Lower leg skin (tissue), 4 donors: ENCODE measurements at regions not wholly inside any gene's neighbourhood (a gene's known extent, or its start where the extent isn't known, plus 50 kb on each side); places are given as distances from the start of the nearest gene placed in this dataset.

ENCODE experiments used
- DNase-seq, 2 donors: peaks; one replicate each; pipeline ENCODE4 v3.0.0-alpha.2; 2019; ENCODE audit warnings: low spot score in 2 of 2
- H3K4me3 ChIP-seq: fragments of 200-600 bp; sonication (generic); 2 replicates; pipeline ENCODE4 v1.5.1; 2017; ENCODE audit warnings: mild to moderate bottlenecking, low read depth; ENCODE audit not compliant: poor library complexity, severe bottlenecking
- CTCF ChIP-seq, 3 donors: fragments of 450-650 bp; IDR thresholded peaks; one replicate each; pipeline ENCODE4 v1.5.1; 2016; ENCODE audit warnings: antibody characterized with exemption in 3 of 3, mild to moderate bottlenecking in 3 of 3, moderate library complexity in 2 of 3
- POLR2A ChIP-seq, 2 donors: fragments of 450-650 bp; IDR thresholded peaks; one replicate each; pipeline ENCODE4 v1.6.1; 2016 to 2017; ENCODE audit warnings: antibody characterized with exemption in 2 of 2, mild to moderate bottlenecking in 1 of 2, moderate library complexity in 1 of 2
- WGBS, 2 donors: methylation state at CpG; one replicate each; pipeline ENCODE4 v1.1.5; 2018; 5-methylcytosine and 5-hydroxymethylcytosine counted together
- intact Hi-C: fragments of 100-400 bp; cut with DNase I; formaldehyde crosslinking; loops from one replicate; pipeline ENCODE4 v1.15.0; 2023; ENCODE audit warnings: low total_unique reads

DNA sequence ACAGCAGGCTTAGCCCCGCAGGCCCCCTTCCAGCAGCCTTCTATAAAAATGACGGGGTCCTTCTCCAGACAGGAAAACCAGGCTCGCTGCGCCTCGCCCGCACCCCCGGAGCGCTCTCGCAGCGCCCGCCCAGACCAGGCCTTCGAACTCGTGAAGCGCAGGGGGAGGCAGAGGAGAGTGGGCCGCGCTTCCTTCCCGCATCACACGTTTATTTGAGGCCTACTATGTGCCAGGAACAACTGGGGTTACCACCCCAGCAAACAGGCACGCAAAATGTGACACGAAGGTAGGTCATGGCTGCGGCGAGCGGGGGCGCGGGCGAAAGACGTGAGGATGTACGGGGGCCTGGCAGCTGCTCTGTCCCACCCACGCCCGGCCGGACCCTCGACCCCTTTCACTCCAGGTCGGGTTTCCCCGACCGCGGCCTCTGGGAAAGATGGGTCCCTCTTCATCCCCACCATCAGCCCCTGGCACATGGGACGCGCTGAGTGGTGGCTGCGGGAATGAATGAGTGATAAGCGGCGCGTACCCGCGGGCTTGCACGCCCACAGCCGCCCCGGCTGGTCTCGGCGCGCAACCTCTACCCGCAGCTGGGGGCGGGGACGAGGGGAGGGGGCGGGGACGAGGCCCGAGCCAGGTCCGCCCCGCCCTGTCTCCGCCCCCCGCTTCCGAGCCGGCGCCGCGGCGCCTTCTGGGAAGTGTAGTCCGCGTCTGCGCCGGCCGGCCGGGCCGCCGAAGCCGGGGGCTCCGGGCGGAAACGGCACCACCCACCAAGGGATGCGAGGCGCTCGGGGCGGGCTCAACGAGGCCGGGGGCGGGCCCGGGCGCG, 59.1 kb downstream of the ZNF467 start:
- intact Hi-C loops: no loop called here
- WGBS, 2 donors: 4 to 10% methylated on average over 25 to 65 of the region's 88 CpGs

GRCh38 chr7:149713731-149714068, 59.7 kb downstream of the ZNF467 start:
- 57 to 68% methylated on average over 24 to 26 of the region's 26 CpGs for whole genome bisulfite sequencing, 2 donors
- H3K4me3 ChIP-seq: no peak overlapping the region
- intact Hi-C loops: no loop called here

More for the DNA sequence above, 59.1 kb downstream of the ZNF467 start:
- peak; percentile 75 to 97 for DNase-seq
- peak overlapping the region; percentile 32 for H3K4me3 ChIP-seq
- TF ChIP-seq CTCF (IDR thresholded peaks at IDR 0.05): no peak
- no peak for TF ChIP-seq POLR2A (IDR thresholded peaks at IDR 0.05)

GRCh38 chr7:149713061-149713730, 60.2 kb downstream of the ZNF467 start:
- intact Hi-C loops: no loop called here
- H3K4me3 ChIP-seq: no peak overlapping the region
- peak in 1 of 2 donors; percentile 82 for DNase-seq
- 78 to 88% methylated on average over 16 of the region's 16 CpGs for WGBS, 2 donors
- no peak for TF ChIP-seq CTCF (IDR thresholded peaks at IDR 0.05)
- TF ChIP-seq POLR2A (IDR thresholded peaks at IDR 0.05): no peak

More at GRCh38 chr7:149713731-149714068, 59.7 kb downstream of the ZNF467 start:
- TF ChIP-seq CTCF (IDR thresholded peaks at IDR 0.05) (no peak), POLR2A (IDR thresholded peaks at IDR 0.05) (no peak)
- no peak for DNase-seq

DNA sequence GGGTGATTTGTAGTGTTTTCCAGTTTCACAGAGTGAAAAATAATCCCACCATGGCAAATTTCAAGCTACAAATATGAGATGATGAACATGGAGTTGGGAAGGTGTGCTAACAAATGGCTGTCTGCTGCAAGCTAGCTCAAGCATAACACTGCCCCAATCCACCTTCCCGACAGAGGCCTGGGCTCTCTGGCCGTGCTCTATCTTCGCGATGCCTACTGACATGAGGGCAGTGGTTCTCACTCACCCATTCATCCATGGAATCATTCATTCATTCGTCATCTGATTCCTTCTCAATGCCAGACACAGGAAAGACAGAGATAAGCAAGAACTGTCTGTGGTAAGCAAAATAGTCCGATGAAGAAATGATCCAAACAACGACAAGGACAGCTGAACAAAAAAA, 65.4 kb downstream of the ZNF467 start:
- no peak for DNase-seq
- H3K4me3 ChIP-seq: no peak overlapping the region
- WGBS, 2 donors: 94 to 97% methylated on average over 7 of the region's 7 CpGs
- TF ChIP-seq POLR2A (IDR thresholded peaks at IDR 0.05): no peak
- intact Hi-C loops: no loop called here

- no peak for DNase-seq
- no peak for TF ChIP-seq CTCF (IDR thresholded peaks at IDR 0.05)
- no peak for TF ChIP-seq POLR2A (IDR thresholded peaks at IDR 0.05)
- WGBS, 2 donors: 21 to 25% methylated on average over 1 of the region's 1 CpG
- intact Hi-C loops: no loop called here
- H3K4me3 ChIP-seq: no peak overlapping the region
Measured at GRCh38 chr7:149707448-149707886, 65.9 kb downstream of the ZNF467 start.

GRCh38 chr7:149706398-149706797, 67.0 kb downstream of the ZNF467 start:
- no peak overlapping the region for H3K4me3 ChIP-seq
- intact Hi-C loops: no loop called here
- no peak for TF ChIP-seq POLR2A (IDR thresholded peaks at IDR 0.05)
- TF ChIP-seq CTCF (IDR thresholded peaks at IDR 0.05): no peak
- no peak for DNase-seq
- WGBS, 2 donors: 58 to 77% methylated on average over 3 of the region's 3 CpGs
